ENCODE measurements at regions not wholly inside any gene's neighbourhood (a gene's known extent, or its start where the extent isn't known, plus 50 kb on each side); places are given as distances from the start of the nearest gene placed in this dataset.

DNA sequence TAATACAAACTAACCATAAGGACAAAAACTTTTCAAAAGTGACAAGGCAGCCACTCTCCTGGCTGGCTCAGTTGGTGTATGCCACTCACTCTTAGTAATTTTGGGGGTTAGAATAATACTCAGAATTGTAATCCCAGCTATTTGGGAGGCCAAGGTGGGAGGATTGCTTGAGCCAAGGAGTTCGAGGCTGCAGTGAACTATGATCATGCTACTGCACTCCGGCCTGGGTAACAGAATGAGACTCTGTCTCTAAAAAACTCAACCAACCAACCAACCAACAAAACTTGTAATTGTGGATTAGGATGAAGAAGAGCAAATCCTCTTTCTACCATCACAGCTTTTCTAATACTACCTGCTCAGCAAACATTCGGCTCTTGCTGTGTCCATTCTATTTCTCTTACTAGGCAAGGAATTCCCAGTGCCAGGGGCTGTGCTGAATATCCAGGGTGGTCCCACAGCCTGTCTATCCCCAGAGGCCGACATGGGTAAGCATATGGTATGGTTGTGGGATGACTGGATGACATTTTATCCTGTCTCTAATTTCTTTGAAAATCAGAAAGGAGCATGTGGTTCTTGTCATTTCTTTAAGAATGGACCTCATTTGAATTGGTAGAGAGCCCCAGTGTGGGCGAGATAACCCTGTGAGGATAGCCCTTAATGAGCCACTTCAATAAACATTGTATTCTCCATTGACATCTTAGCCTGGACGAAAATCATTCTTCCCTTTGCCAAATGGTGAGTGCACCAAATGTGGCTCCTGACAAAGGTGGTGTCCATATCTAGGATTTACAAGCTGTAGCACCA, 220.1 kb downstream of the MYCN start:
- no peak overlapping the region for H3K27ac ChIP-seq
- TF ChIP-seq POLR2A (IDR thresholded peaks at IDR 0.05) (no peak), CTCF (IDR thresholded peaks at IDR 0.05) (no peak)
- intact Hi-C loops (cut with DNase I; ENCODE audit: low total_unique reads) = no loop called here
- H3K4me1 ChIP-seq = no peaks in the 10 kb centered on the region
- no peak for DNase-seq
- no peaks in the 10 kb centered on the region for H3K27me3 ChIP-seq
- 84 to 86% methylated on average over 6 of the region's 6 CpGs for WGBS, 2 donors
- H3K9me3 ChIP-seq = no peaks in the 10 kb centered on the region
- no peak overlapping the region for H3K4me3 ChIP-seq
- no peaks in the 10 kb centered on the region for H3K36me3 ChIP-seq (ENCODE audit: low read depth, missing control alignments)

GRCh38 chr2:16156411-16156810, 216.1 kb downstream of the MYCN start:
- no peak overlapping the region for H3K4me3 ChIP-seq
- TF ChIP-seq CTCF (IDR thresholded peaks at IDR 0.05) = no peak
- TF ChIP-seq POLR2A (IDR thresholded peaks at IDR 0.05) = no peak
- DNase-seq = no peak
- no peaks in the 10 kb centered on the region for H3K9me3 ChIP-seq
- H3K27me3 ChIP-seq = no peaks in the 10 kb centered on the region
- WGBS, 2 donors = 90 to 94% methylated on average over 3 of the region's 3 CpGs
- H3K4me1 ChIP-seq = no peaks in the 10 kb centered on the region
- H3K27ac ChIP-seq = no peak overlapping the region
- intact Hi-C loops (cut with DNase I; ENCODE audit: low total_unique reads) = no loop called here
- H3K36me3 ChIP-seq (ENCODE audit: low read depth, missing control alignments) = no peaks in the 10 kb centered on the region

DNA sequence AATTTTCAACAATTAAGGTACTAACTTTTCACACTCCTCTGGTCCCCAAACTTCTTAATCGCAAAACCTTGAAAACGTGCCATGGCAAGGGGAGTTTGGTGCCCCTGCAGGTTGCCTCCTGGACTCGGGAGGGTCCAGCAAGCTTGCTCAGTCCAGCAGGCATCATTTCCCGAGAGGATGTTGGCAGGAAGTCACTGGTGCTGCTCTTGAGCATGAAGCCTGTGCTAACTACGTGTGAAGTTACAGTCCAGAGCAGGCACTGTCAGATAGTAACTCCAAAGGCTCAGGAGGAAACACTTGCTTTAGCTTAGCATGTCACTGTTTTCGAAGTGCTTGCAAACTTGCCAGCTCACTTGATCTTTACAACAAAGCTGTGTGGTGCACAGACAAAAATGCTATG, 215.4 kb downstream of the MYCN start:
- Histone ChIP-seq H3K27ac (no peak overlapping the region), H3K27me3 (no peaks in the 10 kb centered on the region), H3K4me3 (no peak overlapping the region), H3K4me1 (no peaks in the 10 kb centered on the region), H3K9me3 (no peaks in the 10 kb centered on the region), H3K36me3 (ENCODE audit: low read depth, missing control alignments) (no peaks in the 10 kb centered on the region)
- intact Hi-C loops (cut with DNase I; ENCODE audit: low total_unique reads) = no loop called here
- no peak for TF ChIP-seq CTCF (IDR thresholded peaks at IDR 0.05)
- no peak for TF ChIP-seq POLR2A (IDR thresholded peaks at IDR 0.05)
- DNase-seq = no peak
- 44% methylated on average over 5 to 6 of the region's 6 CpGs for WGBS, 2 donors

GRCh38 chr2:16155366-16155765, 215.0 kb downstream of the MYCN start:
- Histone ChIP-seq H3K27ac (no peak overlapping the region), H3K27me3 (no peaks in the 10 kb centered on the region), H3K4me1 (no peaks in the 10 kb centered on the region), H3K9me3 (no peaks in the 10 kb centered on the region), H3K36me3 (ENCODE audit: low read depth, missing control alignments) (no peaks in the 10 kb centered on the region), H3K4me3 (no peak overlapping the region)
- WGBS, 2 donors = 69 to 71% methylated on average over 5 of the region's 5 CpGs
- DNase-seq = no peak
- intact Hi-C loops (cut with DNase I; ENCODE audit: low total_unique reads) = no loop called here
- TF ChIP-seq POLR2A (IDR thresholded peaks at IDR 0.05) = no peak
- no peak for TF ChIP-seq CTCF (IDR thresholded peaks at IDR 0.05)
